Mucosa of gallbladder (tissue), 1 donor: ENCODE measurements at regions not wholly inside any gene's neighbourhood (a gene's known extent, or its start where the extent isn't known, plus 50 kb on each side); places are given as distances from the start of the nearest gene placed in this dataset.

Source experiments
- DNase-seq: peaks from one replicate; pipeline ENCODE4 v3.0.0-alpha.2; 2020; ENCODE audit warnings: low spot score
- donor health status: DM: no; HTN: no; CAD: no.

DNA sequence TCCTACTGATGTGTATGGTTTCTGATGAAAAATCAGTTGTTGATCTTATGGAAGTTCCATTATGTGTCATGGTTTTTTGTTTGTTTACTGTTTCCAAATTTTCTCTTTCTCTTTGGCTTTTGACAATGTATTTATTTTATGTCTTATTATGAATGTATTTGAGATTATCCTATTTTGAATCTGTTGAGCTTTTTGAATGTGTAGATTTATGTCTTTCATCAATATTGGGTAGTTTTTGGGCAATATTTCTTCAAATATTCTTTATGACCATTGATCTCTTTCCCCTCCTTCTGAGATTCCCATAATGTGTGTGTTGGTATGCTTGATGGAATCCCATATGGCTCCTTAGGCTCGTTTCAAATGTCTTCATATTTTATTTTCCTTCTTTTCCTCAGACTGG is 80.5 kb upstream of the FAM47C start:
- no peak for DNase-seq

DNA sequence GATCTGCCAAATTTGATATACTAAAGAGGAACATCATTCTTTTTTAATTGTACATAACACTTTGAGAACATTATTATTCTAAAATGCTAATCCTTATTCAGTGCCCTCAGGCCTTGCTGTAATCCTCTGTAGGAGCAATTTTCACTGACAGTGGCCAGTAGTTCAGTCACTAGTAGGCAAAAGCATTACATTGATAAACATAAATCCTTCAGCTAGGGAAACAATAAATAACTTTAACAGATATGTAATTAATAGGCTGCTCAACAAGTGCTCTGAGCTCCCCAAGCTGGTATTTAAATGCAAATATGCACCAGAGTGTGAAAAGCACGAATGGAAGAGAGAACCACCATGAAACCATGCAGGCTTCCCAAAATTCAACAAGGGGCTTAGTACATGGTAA is 77.7 kb upstream of the FAM47C start:
- DNase-seq, result no peak

DNA sequence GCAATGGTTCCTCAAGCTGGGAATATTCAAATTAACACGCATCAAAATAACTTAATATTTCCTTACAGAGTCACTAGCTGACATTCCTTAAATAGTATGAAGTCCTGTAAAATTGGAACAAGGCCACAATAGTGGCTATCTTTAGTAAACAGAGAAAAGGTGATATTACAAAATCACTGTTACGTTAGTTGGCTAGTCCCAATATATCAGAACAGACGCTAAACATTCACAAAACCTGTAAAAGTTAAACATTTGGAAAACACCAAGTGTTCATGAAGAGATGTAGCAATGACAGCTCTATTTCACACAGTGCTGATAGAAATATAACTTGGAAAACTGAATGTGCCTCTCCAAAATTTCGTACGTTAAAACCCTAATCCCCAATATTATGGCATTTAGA is 61.0 kb upstream of the FAM47C start:
- DNase-seq, result no peak

DNA sequence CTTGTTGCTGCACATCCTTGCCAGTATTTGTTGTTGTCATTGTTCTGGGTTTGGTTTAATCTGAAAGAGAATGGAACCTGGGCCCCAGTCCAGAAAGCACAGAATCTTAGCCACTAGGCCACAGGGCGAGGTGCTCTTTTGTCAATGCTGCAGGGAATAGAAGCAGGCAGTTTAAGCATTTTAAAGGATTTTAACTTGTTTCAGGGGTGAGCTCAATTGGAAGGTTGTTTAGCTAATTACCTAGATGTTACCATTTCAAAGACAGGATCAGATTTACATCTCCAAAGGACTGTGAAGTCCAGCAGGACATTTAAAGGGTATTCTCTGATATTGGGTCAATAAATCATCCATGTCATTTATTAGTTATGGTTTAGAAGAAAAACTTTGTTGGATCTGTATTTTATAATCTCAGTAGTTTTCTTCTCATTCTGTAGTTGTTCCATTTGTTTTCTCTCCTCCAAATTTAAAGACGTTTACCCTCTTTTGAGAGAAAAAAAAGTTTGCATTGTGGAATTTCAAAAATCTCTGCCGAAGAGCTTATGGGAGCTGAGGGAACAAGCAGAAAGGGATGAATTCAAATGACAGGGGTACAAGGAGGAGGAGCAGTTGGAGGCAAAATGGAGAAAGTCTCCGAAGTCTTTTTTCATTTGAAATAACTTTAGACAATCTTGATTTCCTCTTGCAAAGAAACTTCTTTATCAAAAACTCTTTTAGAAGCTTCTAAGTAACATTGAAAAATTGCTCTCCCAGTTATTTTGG is 57.5 kb upstream of the FAM47C start:
- DNase-seq, result no peak

DNA sequence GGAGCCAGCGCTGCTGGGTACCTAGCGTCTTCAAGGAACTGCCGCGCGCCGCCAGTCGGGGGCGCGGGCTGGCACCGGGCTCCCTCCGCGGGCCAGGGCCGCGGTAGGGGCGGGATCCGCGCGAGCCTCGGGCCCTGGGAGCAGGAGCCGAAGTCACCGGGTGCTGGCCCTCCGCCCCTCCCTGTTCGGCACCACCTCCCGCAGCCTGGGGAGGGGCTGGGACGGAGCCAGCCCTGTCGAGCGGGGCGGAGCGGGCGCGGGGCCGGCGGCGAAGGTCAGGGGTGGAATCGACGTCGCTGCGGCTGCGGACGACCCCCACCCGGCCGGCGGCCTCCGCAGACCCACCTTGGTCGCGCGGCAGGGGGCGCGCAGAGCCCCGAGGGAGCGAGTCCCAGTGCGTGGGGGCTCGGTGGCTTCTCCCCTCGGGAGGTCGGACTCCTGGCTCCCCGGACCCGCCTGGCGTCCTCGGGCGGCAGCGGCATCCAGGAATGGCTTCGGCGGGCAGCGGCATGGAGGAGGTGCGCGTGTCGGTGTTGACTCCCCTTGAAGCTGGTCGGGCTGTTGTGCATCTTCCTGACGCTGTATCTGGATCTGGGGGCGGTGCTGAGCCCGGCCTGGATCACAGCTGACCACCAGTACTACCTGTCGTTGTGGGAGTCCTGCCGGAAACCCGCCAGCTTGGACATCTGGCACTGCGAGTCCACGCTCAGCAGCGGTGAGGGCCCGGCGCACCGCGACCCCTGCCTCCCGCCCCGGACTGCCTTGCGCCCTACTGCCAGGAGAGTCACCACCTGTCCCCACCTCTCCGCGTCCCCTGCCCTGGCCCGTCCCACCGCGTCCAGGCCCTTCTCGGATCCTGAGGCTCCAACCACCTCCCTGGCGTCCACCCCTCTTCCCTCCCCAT is 50.5 kb upstream of the FAM47C start:
- DNase-seq, result no peak
